GM13976 (cell line): ENCODE measurements at regions not wholly inside any gene's neighbourhood (a gene's known extent, or its start where the extent isn't known, plus 50 kb on each side); places are given as distances from the start of the nearest gene placed in this dataset.

Source experiments
- DNase-seq: peaks from one replicate; pipeline ENCODE4 v3.0.0; 2012; ENCODE audit warnings: low spot score
- in situ Hi-C: fragments of 300-500 bp; cut with MboI; formaldehyde crosslinking; loops from one replicate; pipeline ENCODE4 v1.12.0; 2022; ENCODE audit warnings: low sequenced_read_pairs, mixed read lengths, inconsistent platforms; ENCODE audit not compliant: unreplicated experiment
- TF ChIP-seq, protein P1 (sequence below): IDR thresholded peaks from 2 replicates; pipeline ENCODE4 v1.5.1; 2012; ENCODE audit warnings: borderline replicate concordance, mild to moderate bottlenecking; ENCODE audit not compliant: insufficient read depth; ENCODE audit errors: extremely low read depth, missing control alignments, control extremely low read depth

GRCh38 chr10:90588222-90588621 lies 269.6 kb downstream of the HTR7 start:
- TF ChIP-seq, protein P1, sequence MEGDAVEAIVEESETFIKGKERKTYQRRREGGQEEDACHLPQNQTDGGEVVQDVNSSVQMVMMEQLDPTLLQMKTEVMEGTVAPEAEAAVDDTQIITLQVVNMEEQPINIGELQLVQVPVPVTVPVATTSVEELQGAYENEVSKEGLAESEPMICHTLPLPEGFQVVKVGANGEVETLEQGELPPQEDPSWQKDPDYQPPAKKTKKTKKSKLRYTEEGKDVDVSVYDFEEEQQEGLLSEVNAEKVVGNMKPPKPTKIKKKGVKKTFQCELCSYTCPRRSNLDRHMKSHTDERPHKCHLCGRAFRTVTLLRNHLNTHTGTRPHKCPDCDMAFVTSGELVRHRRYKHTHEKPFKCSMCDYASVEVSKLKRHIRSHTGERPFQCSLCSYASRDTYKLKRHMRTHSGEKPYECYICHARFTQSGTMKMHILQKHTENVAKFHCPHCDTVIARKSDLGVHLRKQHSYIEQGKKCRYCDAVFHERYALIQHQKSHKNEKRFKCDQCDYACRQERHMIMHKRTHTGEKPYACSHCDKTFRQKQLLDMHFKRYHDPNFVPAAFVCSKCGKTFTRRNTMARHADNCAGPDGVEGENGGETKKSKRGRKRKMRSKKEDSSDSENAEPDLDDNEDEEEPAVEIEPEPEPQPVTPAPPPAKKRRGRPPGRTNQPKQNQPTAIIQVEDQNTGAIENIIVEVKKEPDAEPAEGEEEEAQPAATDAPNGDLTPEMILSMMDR = no peak
- in situ Hi-C loops = loop anchor here (25.0 kb wide), 1 partner anchor 651 kb away; no protein-coding TSS in a partner anchor
- DNase-seq = no peak

DNA sequence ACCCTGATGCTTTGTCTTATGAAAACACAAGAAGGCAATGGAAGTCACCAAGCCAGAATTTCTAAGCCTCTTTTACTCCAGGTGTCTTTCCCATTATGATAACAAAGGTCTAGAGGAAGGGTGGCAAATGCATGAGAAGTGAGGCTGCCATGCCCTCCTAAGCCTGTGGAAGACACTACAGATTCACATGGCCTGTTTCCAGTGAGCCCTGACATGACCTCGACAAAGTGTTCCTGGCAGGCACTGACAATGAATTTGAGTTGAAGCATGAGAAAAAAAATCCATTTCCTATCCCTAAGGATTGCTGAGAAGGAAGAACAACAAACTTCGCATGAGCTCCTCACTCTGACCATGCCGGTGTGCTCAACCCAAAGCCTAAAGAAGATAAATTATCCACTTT lies 268.0 kb downstream of the HTR7 start:
- DNase-seq = no peak
- in situ Hi-C loops = loop anchor here (10.0 to 25.0 kb wide), 2 partner anchors 653 to 795 kb away; no protein-coding TSS in a partner anchor
- TF ChIP-seq, protein P1 = no peak

GRCh38 chr10:90591629-90592028 lies 266.2 kb downstream of the HTR7 start:
- TF ChIP-seq, protein P1 = no peak
- in situ Hi-C loops = loop anchor here (10.0 to 25.0 kb wide), 2 partner anchors 654 to 797 kb away; no protein-coding TSS in a partner anchor
- DNase-seq = no peak

DNA sequence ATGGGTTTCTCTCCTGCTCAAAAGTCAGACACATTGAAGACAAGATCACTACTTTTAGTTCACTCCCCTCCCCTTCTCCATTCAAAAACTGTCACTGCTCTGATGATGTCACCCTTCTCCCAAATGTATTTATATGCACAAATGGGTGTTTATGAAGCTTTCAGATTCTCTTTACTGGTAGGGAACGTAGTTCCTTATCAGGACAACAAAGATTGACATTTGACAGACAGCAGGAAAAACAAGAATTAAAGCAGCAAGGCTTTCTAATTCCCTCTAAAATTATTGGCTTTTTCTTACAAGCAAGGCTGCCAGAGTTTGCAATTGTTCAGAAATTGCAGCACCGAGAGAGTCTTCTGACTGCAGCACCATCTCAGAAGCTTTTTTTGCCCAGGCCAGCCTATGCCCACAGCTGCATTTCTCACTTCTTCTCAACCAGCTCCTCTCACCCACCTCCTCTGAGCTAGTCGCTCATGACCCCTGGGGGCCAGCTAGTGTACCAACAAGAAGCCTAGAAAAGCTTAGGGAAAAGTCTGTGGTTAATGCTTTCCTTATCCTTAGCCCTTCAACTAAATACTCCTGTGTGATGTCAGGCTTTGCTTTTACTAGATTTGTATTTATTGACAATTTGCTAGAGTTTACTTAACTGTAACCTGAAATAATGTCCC lies 265.1 kb downstream of the HTR7 start:
- in situ Hi-C loops = loop anchor here (10.0 to 25.0 kb wide), 2 partner anchors 655 to 798 kb away; no protein-coding TSS in a partner anchor
- TF ChIP-seq, protein P1 = no peak
- DNase-seq = peak; percentile 2

- DNase-seq = no peak
- in situ Hi-C loops = loop anchor here (10.0 to 25.0 kb wide), 2 partner anchors 661 to 804 kb away; no protein-coding TSS in a partner anchor
- TF ChIP-seq, protein P1 = no peak
Measured at GRCh38 chr10:90598513-90598912, 259.3 kb downstream of the HTR7 start.

GRCh38 chr10:90602862-90603610 lies 254.8 kb downstream of the HTR7 start:
- TF ChIP-seq, protein P1 = no peak
- in situ Hi-C loops = no loop called here
- no peak for DNase-seq
